Body of pancreas (tissue), 4 donors: ENCODE measurements at regions not wholly inside any gene's neighbourhood (a gene's known extent, or its start where the extent isn't known, plus 50 kb on each side); places are given as distances from the start of the nearest gene placed in this dataset.

Experiments
- CTCF ChIP-seq, 7 experiments: fragments of 450-650 bp in 4 of 7; fragments of 200-600 bp in 3 of 7; sonication (generic) in 3 of 7; IDR thresholded peaks; one replicate each; pipeline ENCODE4 v1.5.1; 2016 to 2019; ENCODE audit warnings: antibody characterized with exemption in 7 of 7
- POLR2A ChIP-seq, 3 donors: fragments of 450-650 bp; IDR thresholded peaks; one replicate each; pipeline ENCODE4 v1.6.1; 2016; ENCODE audit warnings: antibody characterized with exemption in 3 of 3, mild to moderate bottlenecking in 2 of 3

- TF ChIP-seq CTCF (IDR thresholded peaks at IDR 0.05) (no peak), POLR2A (IDR thresholded peaks at IDR 0.05) (no peak)
These were observed 184.9 kb upstream of the MKI67 start for GRCh38 chr10:128310971-128311658.
